ENCODE measurements at regions not wholly inside any gene's neighbourhood (a gene's known extent, or its start where the extent isn't known, plus 50 kb on each side); places are given as distances from the start of the nearest gene placed in this dataset.

DNA sequence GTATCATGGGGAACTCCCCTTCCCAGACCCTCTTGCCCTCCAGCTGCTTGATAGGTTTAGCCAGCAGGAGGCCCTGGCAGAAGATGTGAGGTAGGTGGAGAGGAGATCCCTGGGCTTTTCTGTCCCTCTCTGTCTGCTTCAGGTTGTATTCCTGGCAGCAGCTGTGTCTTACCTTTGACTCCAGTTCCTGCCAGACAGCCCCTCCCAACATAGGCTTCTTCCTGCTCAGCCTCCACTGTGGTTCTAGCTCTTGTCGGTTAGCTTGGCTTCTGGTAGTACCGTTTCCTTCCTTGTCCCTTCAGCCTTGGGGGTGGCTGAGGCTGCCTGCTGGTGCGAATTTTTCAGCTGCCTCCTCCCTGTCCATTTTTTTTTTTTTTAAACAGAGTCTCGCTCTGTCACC lies 215.7 kb upstream of the CRY1 start:
- TF ChIP-seq EZH2 (IDR thresholded peaks at IDR 0.05; ENCODE audit: insufficient read depth, poor library complexity, severe bottlenecking) (no peak), EZH2phosphoT487 (IDR thresholded peaks at IDR 0.05; ENCODE audit: insufficient read depth, low read depth) (no peak)

Measured in GM23248 (cell line).